ENCODE measurements at regions not wholly inside any gene's neighbourhood (a gene's known extent, or its start where the extent isn't known, plus 50 kb on each side); places are given as distances from the start of the nearest gene placed in this dataset.

DNA sequence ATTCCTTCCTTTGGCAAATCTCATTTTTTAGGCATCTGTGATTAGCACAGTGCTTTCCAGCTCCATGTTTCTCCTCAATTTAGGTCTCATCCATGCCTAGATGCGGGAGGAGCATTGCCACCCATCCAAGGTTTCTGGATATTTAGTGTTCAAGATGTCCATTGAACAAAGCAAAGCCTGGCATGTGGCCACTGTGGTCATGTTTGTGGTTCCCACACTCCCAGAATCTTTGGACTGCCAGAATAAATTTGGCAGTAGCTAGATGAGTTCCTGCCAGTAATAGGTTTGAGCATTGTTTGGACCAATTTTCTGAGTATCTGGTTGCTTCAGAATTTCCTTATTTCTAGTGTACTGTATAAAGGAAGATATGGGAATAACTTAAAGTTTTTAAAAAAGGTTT, 1124.1 kb downstream of the ADGRL3 start:
- TF ChIP-seq EZH2 (optimal IDR thresholded peaks at IDR 0.05; ENCODE audit: low read depth, low read length) (no peak), EZH2phosphoT487 (IDR thresholded peaks at IDR 0.05; ENCODE audit: low read length) (no peak)
- TF ChIP-seq, protein P1, sequence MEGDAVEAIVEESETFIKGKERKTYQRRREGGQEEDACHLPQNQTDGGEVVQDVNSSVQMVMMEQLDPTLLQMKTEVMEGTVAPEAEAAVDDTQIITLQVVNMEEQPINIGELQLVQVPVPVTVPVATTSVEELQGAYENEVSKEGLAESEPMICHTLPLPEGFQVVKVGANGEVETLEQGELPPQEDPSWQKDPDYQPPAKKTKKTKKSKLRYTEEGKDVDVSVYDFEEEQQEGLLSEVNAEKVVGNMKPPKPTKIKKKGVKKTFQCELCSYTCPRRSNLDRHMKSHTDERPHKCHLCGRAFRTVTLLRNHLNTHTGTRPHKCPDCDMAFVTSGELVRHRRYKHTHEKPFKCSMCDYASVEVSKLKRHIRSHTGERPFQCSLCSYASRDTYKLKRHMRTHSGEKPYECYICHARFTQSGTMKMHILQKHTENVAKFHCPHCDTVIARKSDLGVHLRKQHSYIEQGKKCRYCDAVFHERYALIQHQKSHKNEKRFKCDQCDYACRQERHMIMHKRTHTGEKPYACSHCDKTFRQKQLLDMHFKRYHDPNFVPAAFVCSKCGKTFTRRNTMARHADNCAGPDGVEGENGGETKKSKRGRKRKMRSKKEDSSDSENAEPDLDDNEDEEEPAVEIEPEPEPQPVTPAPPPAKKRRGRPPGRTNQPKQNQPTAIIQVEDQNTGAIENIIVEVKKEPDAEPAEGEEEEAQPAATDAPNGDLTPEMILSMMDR (IDR thresholded peaks at IDR 0.05; ENCODE audit: low read length) = no peak
- H3K4me1 ChIP-seq (ENCODE audit: low read length) = no peaks in the 10 kb centered on the region

DNA sequence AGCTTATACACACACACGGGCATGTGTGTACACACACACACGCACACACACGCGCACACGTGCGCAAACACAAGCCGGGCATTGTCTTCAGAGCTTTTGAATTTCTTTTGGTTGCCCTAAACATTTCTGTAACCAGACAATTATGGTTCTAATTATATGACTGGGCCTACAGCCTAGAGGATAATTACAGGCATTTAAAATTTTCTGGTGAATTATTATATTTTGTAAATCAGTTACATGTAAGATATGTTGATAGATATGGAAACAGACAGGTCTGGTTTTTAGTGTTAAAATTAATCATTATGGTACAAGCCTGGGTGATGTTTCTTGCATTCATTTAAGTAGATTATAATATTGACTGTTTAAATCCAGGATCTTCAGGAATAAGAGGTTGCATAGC, 1120.5 kb downstream of the ADGRL3 start:
- Histone ChIP-seq H4K20me1 (ENCODE audit: insufficient read depth, low read length) (no peaks in the 10 kb centered on the region), H3K9me2 (replicated peaks; ENCODE audit: insufficient read depth, low read length) (no peaks in the 10 kb centered on the region), H2AFZ (ENCODE audit: low read length) (no peak overlapping the region), H3K27ac (ENCODE audit: low read length) (no peak overlapping the region), H3K9ac (ENCODE audit: low read length) (no peak overlapping the region), H3K4me1 (ENCODE audit: low read length) (no peaks in the 10 kb centered on the region), H3K4me3 (ENCODE audit: low read length) (no peak overlapping the region), H3K9me3 (replicated peaks; ENCODE audit: insufficient read depth, low read length) (no peaks in the 10 kb centered on the region), H3K36me3 (replicated peaks; ENCODE audit: insufficient read depth, low read length) (no peaks in the 10 kb centered on the region), H3K4me2 (ENCODE audit: low read depth, low read length) (no peak overlapping the region), H3K79me2 (ENCODE audit: low read length) (no peaks in the 10 kb centered on the region), H3F3A (ENCODE audit: insufficient read depth, low read length) (no peaks in the 10 kb centered on the region), H3K27me3 (replicated peaks; ENCODE audit: insufficient read depth, low read length) (no peaks in the 10 kb centered on the region)
- TF ChIP-seq EZH2 (optimal IDR thresholded peaks at IDR 0.05; ENCODE audit: low read depth, low read length) (no peak), EZH2phosphoT487 (IDR thresholded peaks at IDR 0.05; ENCODE audit: low read length) (no peak)
- TF ChIP-seq, protein P1 (IDR thresholded peaks at IDR 0.05; ENCODE audit: low read length) = no peak
- DNase-seq = no peak

More for the DNA sequence above, 1124.1 kb downstream of the ADGRL3 start:
- Histone ChIP-seq H3K4me2 (ENCODE audit: low read depth, low read length) (no peak overlapping the region), H3K27me3 (replicated peaks; ENCODE audit: insufficient read depth, low read length) (no peaks in the 10 kb centered on the region), H3K27ac (ENCODE audit: low read length) (no peak overlapping the region), H3K36me3 (replicated peaks; ENCODE audit: insufficient read depth, low read length) (no peaks in the 10 kb centered on the region), H2AFZ (ENCODE audit: low read length) (no peak overlapping the region), H3K79me2 (ENCODE audit: low read length) (no peaks in the 10 kb centered on the region), H3K9me2 (replicated peaks; ENCODE audit: insufficient read depth, low read length) (no peaks in the 10 kb centered on the region), H3F3A (ENCODE audit: insufficient read depth, low read length) (no peaks in the 10 kb centered on the region), H3K9ac (ENCODE audit: low read length) (no peak overlapping the region), H3K9me3 (replicated peaks; ENCODE audit: insufficient read depth, low read length) (no peaks in the 10 kb centered on the region), H4K20me1 (ENCODE audit: insufficient read depth, low read length) (no peaks in the 10 kb centered on the region), H3K4me3 (ENCODE audit: low read length) (no peak overlapping the region)
- no peak for DNase-seq

DNA sequence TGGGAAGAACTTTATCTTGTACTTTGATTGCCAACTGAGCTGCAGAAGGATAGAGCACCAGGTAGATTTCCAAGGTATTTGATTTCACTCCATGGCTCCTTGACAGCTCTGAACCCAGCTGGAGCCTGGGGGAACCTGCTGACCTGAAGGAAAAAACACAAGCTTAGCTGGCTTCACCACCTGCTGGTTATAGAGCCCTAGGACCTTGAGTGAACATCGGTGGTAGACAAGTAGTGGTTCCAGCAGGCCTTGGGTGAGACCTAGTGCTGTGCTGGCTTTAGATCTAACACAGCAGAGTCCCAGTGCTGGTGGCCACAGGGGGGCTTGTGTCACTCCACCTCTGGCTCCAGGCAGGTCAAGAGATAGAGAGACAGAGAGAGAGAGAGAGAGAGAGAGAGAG, 1102.6 kb downstream of the ADGRL3 start:
- no peak overlapping the region for H3K4me3 ChIP-seq (ENCODE audit: low read length)
- no peaks in the 10 kb centered on the region for H3K36me3 ChIP-seq (replicated peaks; ENCODE audit: insufficient read depth, low read length)
- no peak overlapping the region for H3K4me2 ChIP-seq (ENCODE audit: low read depth, low read length)
- H3K27ac ChIP-seq (ENCODE audit: low read length) = no peak overlapping the region
- no peaks in the 10 kb centered on the region for H3K9me2 ChIP-seq (replicated peaks; ENCODE audit: insufficient read depth, low read length)
- no peaks in the 10 kb centered on the region for H3K9me3 ChIP-seq (replicated peaks; ENCODE audit: insufficient read depth, low read length)
- TF ChIP-seq EZH2 (optimal IDR thresholded peaks at IDR 0.05; ENCODE audit: low read depth, low read length) = no peak
- TF ChIP-seq, protein P1 (IDR thresholded peaks at IDR 0.05; ENCODE audit: low read length) = no peak
- no peak for TF ChIP-seq EZH2phosphoT487 (IDR thresholded peaks at IDR 0.05; ENCODE audit: low read length)
- no peak for DNase-seq
- no peak overlapping the region for H3K9ac ChIP-seq (ENCODE audit: low read length)
- no peak overlapping the region for H2AFZ ChIP-seq (ENCODE audit: low read length)
- no peaks in the 10 kb centered on the region for H3K79me2 ChIP-seq (ENCODE audit: low read length)
- no peaks in the 10 kb centered on the region for H3K4me1 ChIP-seq (ENCODE audit: low read length)
- H3F3A ChIP-seq (ENCODE audit: insufficient read depth, low read length) = no peaks in the 10 kb centered on the region
- H4K20me1 ChIP-seq (ENCODE audit: insufficient read depth, low read length) = no peaks in the 10 kb centered on the region
- H3K27me3 ChIP-seq (replicated peaks; ENCODE audit: insufficient read depth, low read length) = no peaks in the 10 kb centered on the region
